ENCODE measurements at regions not wholly inside any gene's neighbourhood (a gene's known extent, or its start where the extent isn't known, plus 50 kb on each side); places are given as distances from the start of the nearest gene placed in this dataset.

DNA sequence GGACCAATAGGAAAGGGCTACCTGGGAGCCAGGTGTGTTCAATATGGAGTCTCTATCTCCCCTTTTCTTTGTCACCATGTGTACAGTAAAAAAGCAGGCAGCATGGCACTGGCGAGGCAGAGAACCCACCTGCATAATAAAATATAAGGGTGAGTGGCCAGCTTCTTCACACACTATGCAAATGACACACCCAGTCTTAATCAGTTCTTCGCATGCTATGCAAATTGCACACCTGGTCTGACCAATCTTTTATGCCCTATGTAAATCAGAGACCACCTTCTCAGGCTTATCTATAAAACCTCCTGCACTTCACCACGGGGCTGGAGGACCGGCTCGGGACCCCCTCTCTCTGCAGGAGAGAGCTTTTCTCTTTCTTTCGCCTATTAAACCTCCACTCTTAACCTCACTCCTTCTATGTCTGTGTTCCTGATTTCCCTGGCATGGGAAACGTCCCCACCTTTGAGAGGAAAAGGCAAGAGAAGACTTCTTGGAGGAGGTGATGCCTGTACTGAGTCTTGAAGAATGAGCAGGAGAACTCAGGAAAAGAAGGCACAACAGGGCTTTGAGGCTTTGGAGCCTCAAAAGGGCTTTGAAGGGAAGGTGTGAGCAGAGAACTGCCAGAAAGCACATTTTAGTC lies 502.1 kb downstream of the GRIN2A start:
- TF ChIP-seq, protein P1, sequence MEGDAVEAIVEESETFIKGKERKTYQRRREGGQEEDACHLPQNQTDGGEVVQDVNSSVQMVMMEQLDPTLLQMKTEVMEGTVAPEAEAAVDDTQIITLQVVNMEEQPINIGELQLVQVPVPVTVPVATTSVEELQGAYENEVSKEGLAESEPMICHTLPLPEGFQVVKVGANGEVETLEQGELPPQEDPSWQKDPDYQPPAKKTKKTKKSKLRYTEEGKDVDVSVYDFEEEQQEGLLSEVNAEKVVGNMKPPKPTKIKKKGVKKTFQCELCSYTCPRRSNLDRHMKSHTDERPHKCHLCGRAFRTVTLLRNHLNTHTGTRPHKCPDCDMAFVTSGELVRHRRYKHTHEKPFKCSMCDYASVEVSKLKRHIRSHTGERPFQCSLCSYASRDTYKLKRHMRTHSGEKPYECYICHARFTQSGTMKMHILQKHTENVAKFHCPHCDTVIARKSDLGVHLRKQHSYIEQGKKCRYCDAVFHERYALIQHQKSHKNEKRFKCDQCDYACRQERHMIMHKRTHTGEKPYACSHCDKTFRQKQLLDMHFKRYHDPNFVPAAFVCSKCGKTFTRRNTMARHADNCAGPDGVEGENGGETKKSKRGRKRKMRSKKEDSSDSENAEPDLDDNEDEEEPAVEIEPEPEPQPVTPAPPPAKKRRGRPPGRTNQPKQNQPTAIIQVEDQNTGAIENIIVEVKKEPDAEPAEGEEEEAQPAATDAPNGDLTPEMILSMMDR (IDR thresholded peaks at IDR 0.05; ENCODE audit: insufficient read depth, low read length, poor library complexity, severe bottlenecking): no peak
- no peak for TF ChIP-seq EZH2phosphoT487 (conservative IDR thresholded peaks at IDR 0.05; ENCODE audit: low read length)
